MM.1S (cell line): ENCODE measurements at regions not wholly inside any gene's neighbourhood (a gene's known extent, or its start where the extent isn't known, plus 50 kb on each side); places are given as distances from the start of the nearest gene placed in this dataset.

Source experiments
- EZH2 ChIP-seq: fragments of 300-600 bp; sonication (generic); optimal IDR thresholded peaks from 2 replicates; pipeline ENCODE3; 2017; ENCODE audit warnings: low read depth, mild to moderate bottlenecking, antibody characterized with exemption, low read length, mixed read lengths
- TF ChIP-seq, protein P1 (sequence below): fragments of 300-600 bp; sonication (generic); IDR thresholded peaks from 2 replicates; pipeline ENCODE4 v1.5.1; 2016; ENCODE audit warnings: antibody characterized with exemption, low read length, mixed read lengths

DNA sequence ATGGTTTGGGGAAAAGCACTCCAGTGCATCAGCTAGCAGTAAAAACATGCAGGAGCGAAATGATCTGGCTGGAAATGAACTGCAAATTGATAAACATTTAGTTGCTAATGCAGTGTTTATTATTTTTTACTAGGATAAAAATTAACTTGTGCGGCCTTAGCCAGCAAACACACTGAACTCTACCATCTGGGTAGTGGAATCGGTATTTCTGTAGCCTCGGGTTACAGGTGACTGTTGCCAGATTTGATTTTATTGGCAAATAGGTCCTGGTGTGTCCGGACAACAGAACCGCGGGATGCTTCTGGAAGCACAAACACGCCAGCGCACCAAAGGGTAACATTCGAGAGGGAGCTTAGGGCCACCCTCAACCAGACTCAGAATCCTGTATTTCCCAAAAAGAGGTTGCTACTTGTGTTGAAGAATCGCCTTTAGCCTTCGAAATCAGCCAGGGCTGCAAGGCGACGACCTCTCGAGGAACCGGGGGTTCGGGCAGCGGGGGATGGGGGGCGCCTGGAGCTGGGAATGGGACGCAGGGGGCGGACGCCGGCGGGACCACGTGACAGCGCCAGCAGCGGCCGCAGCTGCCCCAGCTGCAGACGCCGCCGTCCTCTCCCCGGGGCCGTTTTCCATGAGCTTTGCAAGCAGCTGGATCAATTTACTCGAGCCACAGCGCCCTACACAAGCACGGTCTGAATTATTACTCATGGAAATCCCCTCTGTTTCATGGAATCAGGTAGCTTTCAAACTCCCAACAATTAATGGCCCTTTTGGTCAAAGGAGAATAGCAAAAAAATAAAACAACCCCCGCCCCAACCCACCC, 158.8 kb downstream of the TOMM20 start:
- TF ChIP-seq EZH2 = no peak
- TF ChIP-seq, protein P1, sequence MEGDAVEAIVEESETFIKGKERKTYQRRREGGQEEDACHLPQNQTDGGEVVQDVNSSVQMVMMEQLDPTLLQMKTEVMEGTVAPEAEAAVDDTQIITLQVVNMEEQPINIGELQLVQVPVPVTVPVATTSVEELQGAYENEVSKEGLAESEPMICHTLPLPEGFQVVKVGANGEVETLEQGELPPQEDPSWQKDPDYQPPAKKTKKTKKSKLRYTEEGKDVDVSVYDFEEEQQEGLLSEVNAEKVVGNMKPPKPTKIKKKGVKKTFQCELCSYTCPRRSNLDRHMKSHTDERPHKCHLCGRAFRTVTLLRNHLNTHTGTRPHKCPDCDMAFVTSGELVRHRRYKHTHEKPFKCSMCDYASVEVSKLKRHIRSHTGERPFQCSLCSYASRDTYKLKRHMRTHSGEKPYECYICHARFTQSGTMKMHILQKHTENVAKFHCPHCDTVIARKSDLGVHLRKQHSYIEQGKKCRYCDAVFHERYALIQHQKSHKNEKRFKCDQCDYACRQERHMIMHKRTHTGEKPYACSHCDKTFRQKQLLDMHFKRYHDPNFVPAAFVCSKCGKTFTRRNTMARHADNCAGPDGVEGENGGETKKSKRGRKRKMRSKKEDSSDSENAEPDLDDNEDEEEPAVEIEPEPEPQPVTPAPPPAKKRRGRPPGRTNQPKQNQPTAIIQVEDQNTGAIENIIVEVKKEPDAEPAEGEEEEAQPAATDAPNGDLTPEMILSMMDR = no peak
